ENCODE measurements at regions not wholly inside any gene's neighbourhood (a gene's known extent, or its start where the extent isn't known, plus 50 kb on each side); places are given as distances from the start of the nearest gene placed in this dataset.

DNA sequence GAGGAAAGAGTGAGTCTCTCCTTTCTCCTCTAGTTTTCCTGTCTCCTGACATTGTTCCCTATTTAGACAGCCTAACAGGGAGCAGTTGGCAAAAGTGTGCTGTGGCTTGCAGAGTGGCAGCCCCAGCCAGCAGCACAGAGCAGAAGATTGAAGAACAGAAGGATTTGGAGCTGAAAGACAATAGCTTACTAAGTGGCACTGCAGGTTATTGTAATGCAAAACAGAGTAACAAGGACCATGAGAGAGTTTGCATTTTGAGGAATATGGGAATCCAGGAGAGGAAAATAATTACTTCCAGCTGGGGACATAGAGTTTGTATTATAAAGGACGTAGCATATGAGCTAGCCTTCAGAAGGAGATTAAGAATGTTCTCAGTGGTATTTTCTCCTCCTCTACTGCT lies 342.4 kb downstream of the AKAIN1 start:
- no peak for DNase-seq (ENCODE audit: low read depth in 2 of 2)

GRCh38 chr18:4851301-4851976 lies 345.6 kb downstream of the AKAIN1 start:
- no peak for DNase-seq (ENCODE audit: low read depth in 2 of 2)

DNA sequence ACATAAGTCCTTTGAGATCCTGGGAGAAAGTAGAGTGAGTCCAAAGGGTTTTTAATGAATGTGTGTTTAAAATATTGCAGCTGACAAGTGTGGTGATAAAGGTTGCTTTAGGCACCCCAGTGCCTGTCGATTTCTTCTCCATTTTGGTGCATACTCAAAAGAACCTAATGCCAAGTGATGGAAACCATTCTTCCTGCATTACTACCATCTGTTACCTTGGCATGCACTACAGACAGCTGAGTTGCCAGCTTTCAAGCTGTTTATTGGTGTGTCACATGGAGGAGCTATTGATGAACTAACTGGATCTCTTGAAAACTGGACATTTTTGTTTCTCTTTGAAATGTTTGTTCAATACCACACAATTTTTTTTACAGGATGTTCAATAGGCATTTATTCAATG lies 350.0 kb downstream of the AKAIN1 start:
- no peak for DNase-seq (ENCODE audit: low read depth in 2 of 2)

DNA sequence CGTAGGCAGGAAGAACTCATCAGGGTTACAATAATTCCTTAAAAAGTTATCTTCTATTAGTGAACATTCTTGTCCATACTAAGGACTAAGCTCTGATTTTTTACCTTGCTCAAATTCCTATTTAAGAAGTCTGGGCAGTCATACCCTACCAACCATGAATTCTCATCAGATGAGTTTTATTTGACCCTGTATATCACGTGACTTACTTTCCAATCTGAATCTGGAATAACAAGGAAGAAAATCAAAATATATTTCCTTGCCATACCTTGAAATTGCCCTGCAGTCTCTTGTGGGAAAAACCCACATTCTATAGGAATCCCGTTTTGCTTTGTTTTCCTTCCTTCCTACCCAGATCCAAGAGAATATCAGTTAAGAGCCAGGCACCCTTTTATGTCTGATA lies 352.7 kb downstream of the AKAIN1 start:
- no peak for DNase-seq (ENCODE audit: low read depth in 2 of 2)

DNA sequence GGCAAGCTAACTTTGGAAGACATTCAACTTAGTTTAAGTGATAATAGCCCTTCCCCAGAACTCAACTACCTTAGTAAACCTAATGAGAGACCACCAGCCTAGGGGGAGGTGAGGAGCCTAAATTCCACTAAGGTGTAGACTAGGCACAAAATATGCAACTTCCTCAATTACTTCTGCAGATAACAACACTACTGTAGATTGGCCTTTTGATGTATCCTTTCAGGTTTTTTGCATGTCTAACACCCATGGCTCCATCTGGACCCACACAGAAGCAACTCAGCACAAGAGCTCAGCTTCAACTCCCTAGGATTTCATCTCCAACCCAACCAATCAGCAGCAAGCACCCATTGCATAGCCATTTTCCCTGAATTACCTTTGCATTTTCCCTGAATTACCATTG lies 353.3 kb downstream of the AKAIN1 start:
- no peak for DNase-seq (ENCODE audit: low read depth in 2 of 2)

DNA sequence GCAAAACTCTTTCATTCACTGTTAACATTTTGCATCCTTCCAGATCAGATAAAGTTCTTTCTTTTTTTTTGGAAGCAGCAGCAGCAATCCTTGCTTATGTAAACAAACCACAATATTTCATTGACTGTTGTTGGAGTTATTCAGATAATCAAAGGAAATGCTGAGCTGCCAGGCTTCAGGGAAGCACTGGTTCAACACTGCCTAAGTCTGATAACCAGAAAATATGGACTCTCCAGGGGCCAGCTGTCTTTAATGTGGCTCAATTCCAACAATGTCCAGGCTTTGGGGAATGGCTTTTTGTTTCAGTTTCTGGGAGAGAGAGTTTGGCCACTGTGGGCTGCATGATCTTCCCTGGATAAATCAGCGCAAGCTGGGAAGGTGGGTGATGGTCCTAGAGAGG lies 354.3 kb downstream of the AKAIN1 start:
- DNase-seq (ENCODE audit: low read depth in 2 of 2), result no peak

DNA sequence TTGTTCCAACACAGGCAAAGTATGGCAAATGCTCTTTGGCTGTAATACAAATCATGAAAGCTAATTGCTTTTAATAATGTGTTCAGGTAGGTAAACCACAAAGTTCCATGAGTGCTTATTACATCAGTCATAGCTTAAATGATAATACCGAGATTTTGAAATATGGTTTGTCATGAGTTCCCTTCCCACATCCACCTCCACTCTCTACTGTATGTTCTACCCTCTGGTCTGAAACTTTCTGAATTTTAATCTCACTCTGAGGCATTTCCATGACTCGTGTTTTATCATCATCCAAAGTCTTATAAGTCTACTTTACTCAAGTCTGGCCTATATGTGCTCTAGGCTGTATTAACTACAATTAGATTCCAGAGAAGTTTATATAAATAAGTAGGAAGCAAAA lies 354.8 kb downstream of the AKAIN1 start:
- no peak for DNase-seq (ENCODE audit: low read depth in 2 of 2)

DNA sequence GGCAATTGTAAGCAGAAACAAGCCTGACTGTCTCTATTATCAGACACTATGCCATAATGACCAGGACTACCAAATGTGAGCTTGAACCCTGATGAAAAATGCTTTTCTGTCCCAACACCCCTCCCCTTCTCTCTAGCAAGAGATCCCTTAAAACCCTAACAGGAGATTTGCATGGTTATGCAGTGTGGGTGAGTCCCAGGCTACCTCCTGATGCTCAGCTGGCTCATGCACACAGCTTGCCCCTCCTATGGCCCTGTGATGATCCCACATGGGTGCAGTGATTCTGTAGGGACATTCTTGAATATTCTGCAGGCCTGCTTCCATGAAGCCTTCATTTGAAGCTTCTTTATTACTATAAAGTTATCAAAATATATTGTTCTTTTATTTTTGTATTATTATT lies 357.4 kb downstream of the AKAIN1 start:
- DNase-seq (ENCODE audit: low read depth in 2 of 2), result no peak

GRCh38 chr18:4836141-4836540 lies 360.9 kb downstream of the AKAIN1 start:
- no peak for DNase-seq (ENCODE audit: low read depth in 2 of 2)

- no peak for DNase-seq (ENCODE audit: low read depth in 2 of 2)
Measured at GRCh38 chr18:4831791-4832375, 365.2 kb downstream of the AKAIN1 start.

DNA sequence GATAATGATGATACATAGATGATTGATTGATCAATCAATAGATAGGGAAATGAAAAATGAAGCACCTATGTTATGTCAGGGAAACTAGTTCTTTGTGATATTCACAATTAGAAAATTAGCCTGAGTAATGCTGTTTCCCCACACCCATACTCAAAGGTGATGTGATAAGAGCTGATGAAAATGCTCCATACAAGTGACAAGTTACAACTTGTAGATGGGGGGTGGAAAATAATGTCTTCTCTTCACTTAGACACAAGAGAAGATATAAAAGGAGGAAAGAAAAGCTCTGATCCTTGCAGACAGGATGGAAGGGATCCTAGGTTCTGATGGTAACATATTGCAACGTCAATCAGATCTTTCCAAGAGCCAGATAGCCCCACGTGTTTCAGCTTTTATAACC lies 365.9 kb downstream of the AKAIN1 start:
- DNase-seq (ENCODE audit: low read depth in 2 of 2), result no peak

DNA sequence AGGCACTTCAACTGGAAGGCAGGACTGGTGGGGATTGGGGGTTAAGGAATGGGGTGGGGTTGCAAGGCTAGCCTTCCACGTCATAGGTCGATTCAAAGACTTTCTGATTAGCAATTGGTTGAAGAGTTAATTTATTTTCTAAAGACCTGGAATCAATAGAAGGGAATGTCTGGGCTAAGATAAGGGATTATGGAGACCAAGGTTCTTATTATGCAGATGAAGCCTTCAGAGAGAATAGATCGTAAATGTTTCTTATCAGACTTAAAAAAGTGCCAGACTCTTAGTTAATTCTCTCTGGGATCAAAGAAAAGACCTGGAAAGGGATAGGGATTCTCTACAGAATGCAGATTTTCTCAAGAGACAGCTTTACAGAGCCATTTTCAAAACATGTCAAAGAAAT lies 368.0 kb upstream of the DLGAP1 start:
- DNase-seq (ENCODE audit: low read depth in 2 of 2), result no peak

GRCh38 chr18:4821801-4822200 lies 366.7 kb upstream of the DLGAP1 start:
- DNase-seq (ENCODE audit: low read depth in 2 of 2), result no peak

DNA sequence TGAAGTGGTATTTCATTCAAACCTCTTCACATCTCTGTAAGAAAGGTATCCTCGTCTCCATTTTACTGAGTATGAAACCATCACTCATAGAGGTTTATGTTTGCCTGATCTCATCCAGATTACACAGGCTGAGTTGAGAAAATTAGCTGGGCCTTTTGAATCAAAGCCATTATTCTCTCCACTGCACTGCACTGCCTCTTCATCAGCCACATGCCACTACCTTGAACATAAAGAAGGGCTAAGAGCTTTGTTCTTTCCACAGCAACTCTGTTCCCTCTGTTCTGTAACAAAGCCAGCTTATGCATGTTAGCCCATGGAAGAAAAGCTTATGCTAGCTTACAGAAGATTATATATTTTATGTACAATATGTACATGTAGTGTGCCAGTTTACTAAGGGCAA lies 362.6 kb upstream of the DLGAP1 start:
- DNase-seq (ENCODE audit: low read depth in 2 of 2), result no peak

GRCh38 chr18:4813708-4814107 lies 358.6 kb upstream of the DLGAP1 start:
- no peak for DNase-seq (ENCODE audit: low read depth in 2 of 2)

DNA sequence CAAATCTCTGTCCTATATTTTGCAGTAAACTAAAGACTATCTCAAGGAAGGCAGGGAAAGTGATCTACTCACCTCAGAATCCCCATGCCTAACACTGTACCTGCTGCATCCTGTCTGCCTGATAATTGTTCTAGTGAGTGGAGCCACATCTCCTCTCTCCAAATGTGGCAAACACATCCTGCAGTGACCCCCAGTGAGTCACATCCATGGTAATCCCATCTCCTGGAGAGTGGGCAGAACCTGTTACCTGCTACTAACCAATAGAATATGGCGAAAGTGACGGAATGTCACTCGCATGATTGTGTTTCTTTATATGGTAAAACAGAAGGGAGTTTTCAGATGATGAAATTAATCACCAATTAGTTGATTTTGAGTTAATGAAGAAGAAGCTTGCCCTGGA lies 353.8 kb upstream of the DLGAP1 start:
- no peak for DNase-seq (ENCODE audit: low read depth in 2 of 2)

GRCh38 chr18:4807604-4808293 lies 352.6 kb upstream of the DLGAP1 start:
- no peak for DNase-seq (ENCODE audit: low read depth in 2 of 2)

DNA sequence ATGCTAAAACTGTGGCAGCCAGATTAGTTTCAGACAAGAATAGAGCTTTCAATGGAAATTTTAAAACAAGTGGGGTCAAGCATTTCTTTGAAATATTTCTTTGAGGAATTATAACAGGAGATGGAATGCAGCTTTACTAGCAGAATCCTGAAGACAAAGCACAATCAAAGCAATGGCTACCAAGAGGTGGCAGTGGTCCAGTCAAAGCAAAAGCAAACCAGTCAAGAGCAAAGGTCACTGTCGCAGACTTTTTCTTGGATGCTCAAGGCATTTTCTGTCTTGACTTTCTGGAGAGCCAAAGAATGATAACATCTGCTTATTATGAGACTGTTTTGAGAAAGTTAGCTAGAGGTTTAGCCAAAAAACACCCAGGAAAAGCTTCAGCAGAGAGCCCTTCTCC lies 351.2 kb upstream of the DLGAP1 start:
- DNase-seq (ENCODE audit: low read depth in 2 of 2), result no peak

- no peak for DNase-seq (ENCODE audit: low read depth in 2 of 2)
Measured at GRCh38 chr18:4802296-4802695, 347.2 kb upstream of the DLGAP1 start.

GRCh38 chr18:4801151-4801550 lies 346.0 kb upstream of the DLGAP1 start:
- DNase-seq (ENCODE audit: low read depth in 2 of 2), result no peak

- DNase-seq (ENCODE audit: low read depth in 2 of 2), result no peak
Measured at GRCh38 chr18:4797002-4797685, 342.0 kb upstream of the DLGAP1 start.

DNA sequence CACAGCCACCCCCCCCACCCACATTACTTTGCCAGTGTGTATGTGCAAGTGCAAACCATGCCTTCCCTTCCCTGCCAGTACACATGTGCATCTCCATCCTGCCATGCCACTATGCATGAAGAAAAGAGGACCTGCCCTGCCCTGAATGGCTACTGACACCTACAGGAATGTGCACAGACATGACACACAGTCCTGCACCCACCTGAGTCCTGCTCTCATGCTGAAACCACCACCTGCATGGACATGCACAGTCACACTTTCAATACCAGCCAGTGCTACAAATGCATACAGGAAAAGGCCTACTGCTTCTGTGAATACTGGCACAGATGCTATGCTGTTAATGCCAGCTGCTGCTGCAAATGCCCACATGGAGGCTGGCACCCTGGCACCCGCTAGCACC lies 334.4 kb upstream of the DLGAP1 start:
- no peak for DNase-seq (ENCODE audit: low read depth in 2 of 2)

- no peak for DNase-seq (ENCODE audit: low read depth in 2 of 2)
Measured at GRCh38 chr18:4781873-4782272, 326.8 kb upstream of the DLGAP1 start.

Data from stimulated activated CD4-positive, alpha-beta T cell treated with anti-CD3 and anti-CD28 coated beads, Interleukin-15, amount 100 ng/mL, for 48 hours (primary cell).